ENCODE measurements at regions not wholly inside any gene's neighbourhood (a gene's known extent, or its start where the extent isn't known, plus 50 kb on each side); places are given as distances from the start of the nearest gene placed in this dataset.
"Not testable (repeated sequence)": the region's sequence is repeated elsewhere in the genome, so short reads cannot be mapped to it uniquely, and the experiment has no call there.

DNA sequence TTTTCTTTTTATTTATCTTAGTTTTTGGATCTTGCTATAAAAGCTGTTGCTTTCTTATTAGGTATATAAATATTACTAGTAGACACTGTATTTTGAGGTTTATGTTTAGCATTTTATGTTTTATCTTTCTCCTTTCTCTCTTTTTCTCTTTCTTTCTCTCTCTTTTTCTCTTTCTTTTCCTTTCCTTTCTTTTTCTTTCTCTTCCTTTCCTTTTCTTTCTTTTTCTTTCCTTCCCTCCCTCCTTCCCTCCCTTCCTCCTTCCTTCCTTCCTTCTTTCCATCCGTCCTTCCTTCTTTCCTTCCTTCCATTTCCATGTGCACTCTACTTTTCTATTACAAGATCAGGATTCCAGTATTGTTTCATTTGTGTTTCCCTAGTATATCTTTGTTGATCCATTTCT is 814.8 kb downstream of the KCNJ3 start:
- DNase-seq = no peak

- DNase-seq = no peak
Measured at GRCh38 chr2:155502766-155503165, 804.3 kb downstream of the KCNJ3 start.

DNA sequence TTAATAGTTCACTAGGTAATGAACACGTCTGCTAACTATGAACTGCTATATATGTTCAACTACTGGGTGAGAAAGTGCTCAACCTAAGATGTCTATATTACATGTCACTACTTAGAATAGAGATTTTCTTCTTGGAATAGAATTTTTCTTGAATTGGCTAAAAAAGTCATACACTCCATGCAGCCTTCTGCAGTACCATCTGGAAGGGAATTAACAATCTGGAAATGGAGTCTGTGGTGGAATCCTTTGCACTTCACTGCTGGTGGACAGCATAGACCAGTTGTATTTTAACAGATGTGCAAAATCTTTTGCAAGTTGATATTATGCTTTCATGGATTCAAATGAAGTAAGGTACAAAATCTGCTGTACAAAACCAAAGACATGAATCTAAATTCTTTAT is 799.6 kb downstream of the KCNJ3 start:
- no peak for DNase-seq

- DNase-seq = no peak
Measured at GRCh38 chr2:155494744-155495143, 796.2 kb downstream of the KCNJ3 start.

DNA sequence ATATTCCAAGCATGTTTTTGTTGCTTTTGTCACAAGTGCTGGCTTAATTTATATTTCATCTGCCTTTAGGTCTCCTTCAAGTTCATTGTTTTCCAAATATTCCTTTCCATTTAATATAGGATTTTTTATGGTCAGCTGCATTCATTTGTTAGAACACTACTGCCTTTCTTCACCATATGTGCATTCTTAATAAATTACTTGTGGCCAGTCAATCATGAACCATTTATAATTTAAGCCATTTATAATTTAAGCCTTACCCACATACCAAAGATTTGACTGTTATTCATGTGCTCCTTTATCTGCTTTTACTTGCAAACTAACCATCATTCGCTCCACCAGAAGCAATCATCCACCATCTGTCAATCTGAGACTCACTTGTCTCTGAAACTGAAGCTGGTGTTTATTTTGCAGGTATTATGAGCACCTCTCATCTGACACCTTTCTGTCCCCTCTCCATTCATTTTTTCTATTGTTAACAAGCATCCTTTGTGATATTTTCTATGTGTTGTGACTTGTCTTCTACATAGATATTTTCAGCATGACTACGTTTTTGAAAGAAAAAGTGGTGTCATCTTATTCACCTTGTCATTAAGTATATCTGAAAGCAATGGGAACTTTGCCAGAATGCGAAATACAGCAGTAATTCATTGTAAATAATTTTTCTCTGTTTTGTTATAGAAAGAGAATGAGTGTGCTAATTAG is 786.8 kb downstream of the KCNJ3 start:
- DNase-seq = peak; percentile 12

- DNase-seq = no peak
Measured at GRCh38 chr2:155481141-155481540, 782.6 kb downstream of the KCNJ3 start.

- not testable (repeated sequence) for DNase-seq
Measured at GRCh38 chr2:155472018-155472417, 773.5 kb downstream of the KCNJ3 start.

- no peak for DNase-seq
Measured at GRCh38 chr2:155456222-155456621, 757.7 kb downstream of the KCNJ3 start.

DNA sequence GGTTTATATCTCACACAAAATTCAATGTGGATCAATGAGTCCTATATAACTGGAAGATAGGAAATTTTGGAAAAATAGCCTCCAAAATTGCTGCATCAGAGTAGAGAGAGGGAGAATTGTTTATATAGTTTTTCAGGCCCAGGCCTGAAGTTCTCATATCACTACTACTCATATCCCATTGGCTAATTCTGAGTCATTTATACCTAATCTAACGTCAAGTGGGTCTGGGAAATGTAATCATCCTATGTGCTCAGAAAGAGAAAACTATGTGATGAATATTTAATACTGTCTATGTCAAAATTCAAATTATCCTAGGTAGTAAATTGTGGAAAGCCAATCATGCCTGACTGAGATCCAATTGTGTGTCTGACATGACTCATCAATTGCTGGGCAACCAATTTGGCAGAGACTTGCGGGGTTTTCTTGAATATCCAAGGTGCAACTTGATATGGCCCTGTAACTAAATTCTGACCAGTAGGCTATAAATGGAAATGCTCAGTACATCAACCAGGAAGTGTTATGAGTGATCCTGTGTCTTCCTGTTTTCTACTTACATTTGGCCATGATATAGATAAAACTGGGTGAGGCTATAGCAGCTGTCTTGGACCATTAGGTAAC is 744.4 kb downstream of the KCNJ3 start:
- no peak for DNase-seq

DNA sequence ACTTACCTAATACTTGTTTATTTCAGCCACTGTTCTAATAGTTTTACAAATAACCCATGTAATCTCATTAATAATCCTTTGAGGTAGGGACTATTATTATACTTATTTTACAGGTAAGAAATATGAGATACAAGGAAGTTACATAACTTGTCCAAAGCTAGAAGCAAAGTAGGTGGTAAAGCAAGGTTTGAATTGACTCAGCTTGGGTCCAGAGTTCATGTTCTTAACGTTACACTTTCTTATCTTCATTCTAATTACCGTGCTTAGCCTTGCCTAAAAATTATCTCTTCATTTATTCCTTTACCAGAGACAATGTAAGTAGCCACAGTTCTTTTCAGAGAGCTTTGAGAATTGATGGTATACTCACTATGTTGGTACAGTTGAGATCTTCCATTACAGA is 743.6 kb downstream of the KCNJ3 start:
- DNase-seq = no peak

DNA sequence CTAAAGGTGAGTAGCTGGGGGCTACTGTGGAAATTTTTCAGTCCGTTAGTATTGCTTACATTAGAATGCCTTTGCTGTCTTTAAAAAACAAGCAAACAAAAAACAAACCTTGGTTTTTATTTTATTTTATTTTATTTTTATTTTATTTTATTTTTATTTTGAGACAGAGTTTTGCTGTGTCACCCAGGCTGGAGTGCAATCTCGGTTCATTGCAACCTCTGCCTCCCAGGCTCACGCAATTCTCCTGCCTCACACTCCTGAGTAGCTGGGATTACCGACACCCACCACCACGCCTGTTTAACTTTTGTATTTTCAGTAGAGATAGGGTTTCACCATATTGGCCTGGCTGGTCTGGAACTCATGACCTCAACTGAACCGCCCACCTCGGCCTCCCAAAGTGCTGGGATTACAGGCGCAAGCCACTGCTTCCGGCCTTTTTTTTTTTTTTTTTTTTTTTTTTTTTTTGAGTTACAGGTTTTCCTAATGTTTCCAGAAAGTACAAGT is 732.6 kb downstream of the KCNJ3 start:
- no peak for DNase-seq

DNA sequence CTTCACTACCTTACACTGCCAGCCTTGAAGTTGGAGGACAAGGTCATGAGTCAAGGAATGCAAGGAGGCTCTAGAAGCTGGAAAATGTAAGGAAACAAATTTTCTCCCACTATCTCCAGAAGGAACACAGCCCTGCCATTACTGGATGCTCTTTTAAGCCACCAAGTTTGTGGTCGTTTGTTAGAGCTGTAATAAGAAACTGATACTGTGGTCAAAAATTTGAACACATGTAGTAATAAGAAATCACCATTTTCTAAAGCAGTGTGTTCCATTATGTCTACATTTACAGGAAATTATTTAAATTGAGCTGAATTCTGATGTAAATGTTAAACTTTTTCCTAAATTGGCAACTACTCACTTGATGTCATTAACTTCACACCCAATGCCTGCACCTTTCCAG is 729.0 kb downstream of the KCNJ3 start:
- no peak for DNase-seq

DNA sequence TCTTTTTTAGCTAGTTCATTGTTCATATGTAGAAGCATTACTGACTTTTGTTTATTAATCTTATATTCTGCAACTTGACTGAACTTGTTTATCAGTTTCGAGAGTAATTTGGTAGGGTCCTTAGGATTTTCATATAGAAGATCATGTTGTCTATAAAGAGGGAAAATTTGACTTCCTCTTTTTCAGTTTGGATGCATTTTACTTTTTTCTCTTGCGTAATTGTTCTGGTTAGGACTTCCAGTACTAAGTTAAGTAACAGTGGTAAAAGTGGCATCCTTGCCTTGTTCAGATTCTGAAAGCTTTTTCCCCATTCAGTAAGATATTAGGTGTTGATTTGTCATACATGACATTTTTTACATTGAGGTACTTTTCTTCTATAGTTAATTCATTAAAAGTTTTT is 726.0 kb downstream of the KCNJ3 start:
- DNase-seq = no peak

DNA sequence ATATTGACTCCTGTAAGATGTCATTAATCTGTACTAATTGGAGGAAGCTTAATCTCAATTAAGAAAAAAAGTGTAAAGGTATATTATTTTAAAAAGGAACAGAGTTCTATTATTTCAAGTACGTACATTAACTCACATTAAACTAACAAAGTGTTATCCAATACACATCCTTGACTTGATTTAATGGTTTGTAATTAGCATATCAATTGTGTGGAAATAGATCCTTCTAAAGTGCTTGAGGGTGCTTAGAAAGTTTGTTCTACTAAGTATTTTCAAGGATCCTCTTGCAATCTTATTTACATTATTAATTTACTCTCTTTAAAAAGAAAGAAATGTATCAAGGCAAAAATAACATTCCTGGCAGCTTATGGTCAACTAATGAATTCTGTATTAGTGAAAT is 720.3 kb downstream of the KCNJ3 start:
- no peak for DNase-seq

DNA sequence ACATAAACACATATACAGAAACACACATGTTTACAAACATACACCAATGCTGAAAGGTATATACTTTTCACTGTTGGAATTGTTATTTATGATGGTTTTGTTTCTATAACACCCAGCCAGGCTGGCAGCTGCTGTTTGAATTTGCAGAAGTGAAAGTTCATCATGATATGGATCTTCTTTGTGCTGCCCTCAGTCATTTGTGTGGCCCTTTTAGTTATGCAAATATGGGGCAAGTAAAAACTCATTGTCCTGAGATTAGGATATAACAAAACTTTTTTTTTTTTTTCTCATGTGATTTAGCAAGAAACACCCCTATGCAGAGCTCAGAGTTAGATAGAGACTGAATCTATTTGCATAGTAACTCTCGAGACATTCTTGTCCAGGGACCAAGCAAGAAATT is 714.1 kb downstream of the KCNJ3 start:
- no peak for DNase-seq

DNA sequence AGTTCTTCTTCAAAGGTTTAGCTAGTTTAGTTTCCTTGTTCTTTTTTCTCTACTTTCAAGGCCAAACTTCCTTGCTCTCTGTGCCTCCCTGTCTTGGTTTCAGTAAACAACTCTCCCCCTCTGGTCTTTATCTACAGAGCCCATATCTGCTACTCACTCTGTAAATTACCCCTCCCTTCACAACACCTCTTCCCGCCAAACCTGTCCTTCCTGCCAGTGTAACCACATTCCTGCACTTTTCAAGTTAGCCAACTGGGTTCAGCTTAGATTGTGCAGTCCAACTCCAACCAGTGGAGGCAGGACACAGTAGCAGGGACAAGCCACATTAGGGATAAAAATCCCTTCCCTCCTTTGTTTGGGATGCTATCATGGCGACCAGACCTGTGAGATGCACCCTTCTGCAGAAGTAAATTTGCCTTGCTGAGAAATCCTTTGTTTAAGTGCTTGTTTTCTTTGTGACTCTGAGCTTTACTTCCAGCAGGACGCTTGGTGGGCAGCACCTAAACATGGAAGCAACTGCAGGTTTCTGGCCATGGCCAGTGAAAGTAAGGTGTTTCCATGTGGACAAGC is 706.0 kb downstream of the KCNJ3 start:
- DNase-seq = no peak

DNA sequence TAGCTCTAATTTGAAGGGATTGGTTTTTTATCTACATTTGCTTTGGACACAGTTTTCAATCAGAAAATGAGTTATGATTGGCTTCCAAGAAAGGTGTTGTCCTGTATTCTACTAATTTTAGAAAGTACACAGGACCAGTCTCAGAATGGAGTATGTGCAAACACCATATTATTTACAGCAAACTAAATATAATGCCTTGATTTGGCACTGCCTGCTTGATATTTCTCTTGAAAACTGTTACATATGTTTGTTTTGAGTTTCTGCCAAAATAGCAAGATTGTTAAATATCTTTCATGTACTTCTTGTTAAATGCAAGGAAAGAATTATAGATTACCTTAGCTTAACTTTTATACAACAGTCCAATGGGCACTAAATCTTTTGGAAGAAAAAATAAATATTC is 694.9 kb downstream of the KCNJ3 start:
- DNase-seq = no peak

GRCh38 chr2:155391613-155392130 is 693.2 kb downstream of the KCNJ3 start:
- no peak for DNase-seq

DNA sequence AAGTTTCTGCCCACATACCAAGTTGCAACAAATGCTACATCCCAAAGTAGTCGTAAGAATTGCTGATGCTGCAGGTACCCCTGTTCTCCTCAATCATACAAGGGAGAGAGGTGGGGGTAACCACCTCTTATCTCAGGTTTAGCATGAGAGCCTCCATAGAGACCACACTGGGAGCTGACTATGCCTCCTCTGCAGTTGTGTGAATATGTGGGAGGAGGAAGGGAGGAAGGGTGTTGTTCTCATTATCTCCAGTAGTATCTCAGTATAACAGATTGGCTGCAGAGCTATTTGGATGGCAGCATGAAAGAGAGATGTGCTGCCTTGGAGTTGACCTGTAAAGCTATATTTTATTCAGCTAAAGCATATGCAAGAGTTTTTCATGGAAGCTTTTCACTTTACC is 690.7 kb downstream of the KCNJ3 start:
- no peak for DNase-seq

GRCh38 chr2:155384555-155385123 is 686.1 kb downstream of the KCNJ3 start:
- DNase-seq = no peak

GRCh38 chr2:155382776-155383175 is 684.3 kb downstream of the KCNJ3 start:
- DNase-seq = peak; percentile 7

GRCh38 chr2:155381436-155381835 is 682.9 kb downstream of the KCNJ3 start:
- DNase-seq = peak; percentile 17

DNA sequence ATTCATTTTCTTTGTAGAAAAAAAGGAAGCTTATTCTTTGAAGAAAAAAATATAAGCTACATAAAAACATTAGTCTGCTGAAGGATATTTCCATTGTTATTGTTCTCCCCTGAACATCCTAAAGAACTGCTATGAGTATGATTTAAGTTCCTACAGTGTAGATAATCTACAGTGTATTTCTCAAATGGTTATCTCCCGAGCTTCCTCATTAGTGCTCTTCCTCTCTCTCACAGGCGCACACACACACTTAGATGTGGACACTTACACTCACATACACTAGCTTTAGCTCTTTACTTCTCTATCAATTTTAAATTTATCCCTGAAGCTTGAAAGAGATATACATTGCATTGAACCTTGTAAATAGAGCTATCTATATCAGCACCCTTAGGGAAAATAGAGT is 681.0 kb downstream of the KCNJ3 start:
- DNase-seq = no peak

DNA sequence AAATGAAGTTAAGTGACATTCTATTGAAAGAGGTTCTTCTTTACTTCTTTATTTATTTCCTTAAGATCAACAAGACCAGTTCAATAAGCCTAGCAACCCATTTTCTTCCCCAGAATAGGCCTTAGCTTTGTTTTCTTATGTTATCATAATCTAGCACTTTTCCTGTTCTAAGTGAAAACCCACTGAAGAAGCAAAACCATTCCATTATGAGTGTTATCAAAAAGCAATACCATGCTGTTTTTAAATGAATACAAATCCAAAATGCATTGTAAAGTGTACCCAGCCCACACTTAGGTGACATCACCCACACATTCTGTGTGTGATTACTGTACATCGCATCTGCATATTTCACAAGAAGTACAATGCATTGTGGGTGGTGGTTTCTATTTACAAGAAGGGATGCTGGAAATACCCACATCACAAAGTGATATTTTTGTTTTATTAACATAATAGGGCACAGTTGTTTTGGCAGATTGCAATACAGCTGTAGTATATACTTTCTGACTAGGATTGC is 679.5 kb downstream of the KCNJ3 start:
- peak; percentile 11 for DNase-seq

All from NCI-H1694 (cell line).